ENCODE measurements at regions not wholly inside any gene's neighbourhood (a gene's known extent, or its start where the extent isn't known, plus 50 kb on each side); places are given as distances from the start of the nearest gene placed in this dataset.

- H3K27me3 ChIP-seq (replicated peaks in 1 of 4; ENCODE audit: control insufficient read depth in 3 of 4, extremely low read depth in 1 of 4, insufficient read depth in 3 of 4, low read length in 3 of 4) = no peaks in the 10 kb centered on the region
- no peak overlapping the region for H2BK120ac ChIP-seq (replicated peaks; ENCODE audit: low read depth, low read length)
- TF ChIP-seq SAP30 (IDR thresholded peaks at IDR 0.05; ENCODE audit: insufficient read depth, insufficient replicate concordance, low read length) (no peak), POU5F1 (IDR thresholded peaks at IDR 0.05; ENCODE audit: low read depth, low read length) (no peak), HDAC2 (IDR thresholded peaks at IDR 0.05; ENCODE audit: borderline replicate concordance in 1 of 2, low read depth in 2 of 2, low read length in 2 of 2) (no peak), SP2 (IDR thresholded peaks at IDR 0.05; ENCODE audit: low read length) (no peak), YY1 (IDR thresholded peaks at IDR 0.05; ENCODE audit: low read depth, low read length) (no peak), RAD21 (IDR thresholded peaks at IDR 0.05 in 1 of 2, conservative IDR thresholded peaks at IDR 0.05 in 1 of 2; ENCODE audit: low read depth in 2 of 2, low read length in 2 of 2) (no peak), CBX5 (IDR thresholded peaks at IDR 0.05; ENCODE audit: low read depth, low read length) (no peak), KDM1A (IDR thresholded peaks at IDR 0.05; ENCODE audit: borderline replicate concordance, low read length) (no peak), CHD2 (IDR thresholded peaks at IDR 0.05; ENCODE audit: low read length) (no peak), E2F6 (IDR thresholded peaks at IDR 0.05) (no peak), EZH2 (IDR thresholded peaks at IDR 0.05; ENCODE audit: low read depth, low read length, severe bottlenecking) (no peak), BCL11A (IDR thresholded peaks at IDR 0.05; ENCODE audit: low read depth in 2 of 2, low read length in 2 of 2) (no peak)
These were observed 256.2 kb upstream of the OLFM3 start for GRCh38 chr1:102252731-102253505.

More at GRCh38 chr1:102252731-102253505, 256.2 kb upstream of the OLFM3 start:
- H3K4ac ChIP-seq (replicated peaks; ENCODE audit: insufficient read length, low read depth, low read length) = no peak overlapping the region
- no peaks in the 10 kb centered on the region for H4K20me1 ChIP-seq (replicated peaks in 1 of 2; ENCODE audit: control insufficient read depth in 1 of 2, insufficient read depth in 2 of 2, low read length in 2 of 2)
- H2BK15ac ChIP-seq (ENCODE audit: low read length) = no peak overlapping the region
- H2AK5ac ChIP-seq (ENCODE audit: low read depth, low read length) = no peak overlapping the region
- H3K4me1 ChIP-seq (replicated peaks in 1 of 4; ENCODE audit: control insufficient read depth in 3 of 4, insufficient read depth in 4 of 4, low read length in 3 of 4) = no peaks in the 10 kb centered on the region
- peak overlapping the region; percentile 70 for H2AFZ ChIP-seq (ENCODE audit: low read length)
- no peaks in the 10 kb centered on the region for H3K36me3 ChIP-seq (ENCODE audit: control insufficient read depth in 2 of 4, insufficient read depth in 4 of 4, low read length in 3 of 4)
- no peak overlapping the region for H3K9ac ChIP-seq (replicated peaks in 1 of 4; ENCODE audit: extremely low read depth in 1 of 4, low read depth in 3 of 4, low read length in 3 of 4)
- no peak overlapping the region for H3K4me2 ChIP-seq (ENCODE audit: insufficient read depth in 1 of 2, low read depth in 2 of 2, low read length in 2 of 2)
- no peaks in the 10 kb centered on the region for H3K9me3 ChIP-seq (ENCODE audit: insufficient read depth in 2 of 2, low read depth in 1 of 2, low read length in 1 of 2)
- no peak overlapping the region for H3K14ac ChIP-seq (ENCODE audit: insufficient read length)
- H3K18ac ChIP-seq (ENCODE audit: extremely low read depth, low read length) = no peak overlapping the region
- H4K91ac ChIP-seq (replicated peaks; ENCODE audit: insufficient read length, low read length) = no peak overlapping the region
- ChIA-PET POLR2A (ENCODE audit: partially characterized antibody) (no interaction called here), CTCF (ENCODE audit: partially characterized antibody) (interaction anchor here (1.0 kb wide), 1 partner anchor 78 kb away, joined by 4 read pairs; no protein-coding TSS in a partner anchor)
- no peak overlapping the region for H3K23ac ChIP-seq (ENCODE audit: insufficient read length)
- FAIRE-seq = no peak
- no peak overlapping the region for H2BK20ac ChIP-seq (ENCODE audit: low read length)
- DNase-seq (ENCODE audit: low read depth in 1 of 2, low spot score in 2 of 2) = no peak
- no peak overlapping the region for H2BK12ac ChIP-seq (ENCODE audit: low read depth, low read length)
- 90% methylated on average over 4 of the region's 4 CpGs; no CpG with 5 or more reads in 1 of the 2 experiments for WGBS, 2 experiments (ENCODE audit: extremely low coverage in 1 of 2, insufficient coverage in 1 of 2, insufficient read length in 1 of 2, insufficient replicate concordance in 2 of 2, low coverage in 1 of 2, low lambda C conversion rate in 2 of 2, missing lambda C conversion rate in 1 of 2)
- H3K79me1 ChIP-seq (ENCODE audit: low read depth, low read length) = no peaks in the 10 kb centered on the region
- no peak overlapping the region for H4K8ac ChIP-seq (ENCODE audit: extremely low read depth, insufficient read depth, low read length)
- no peak overlapping the region for H2BK5ac ChIP-seq (ENCODE audit: low read depth, low read length)
- H3K23me2 ChIP-seq (ENCODE audit: low read depth, low read length) = no peaks in the 10 kb centered on the region; the same call in 1 of the 2 replicates
- H3K4me3 ChIP-seq (ENCODE audit: extremely low read depth in 1 of 4, insufficient read depth in 2 of 4, low read depth in 3 of 4, low read length in 4 of 4) = no peak overlapping the region
- H3K27ac ChIP-seq (ENCODE audit: low read depth, low read length) = no peak overlapping the region
- H3K79me2 ChIP-seq (ENCODE audit: control insufficient read depth in 1 of 2, insufficient read depth in 2 of 2, low read length in 2 of 2) = no peaks in the 10 kb centered on the region
- H4K5ac ChIP-seq (ENCODE audit: insufficient read length, low read depth, low read length) = no peak overlapping the region
- no peak overlapping the region for H3K56ac ChIP-seq (replicated peaks; ENCODE audit: insufficient read length, low read depth, low read length)

Measured in H1 (cell line).